CD14-positive monocyte (primary cell): ENCODE measurements at regions not wholly inside any gene's neighbourhood (a gene's known extent, or its start where the extent isn't known, plus 50 kb on each side); places are given as distances from the start of the nearest gene placed in this dataset.

Source experiments
- DNase-seq, 3 donors: peaks; one replicate each; pipeline ENCODE4 v3.0.0-alpha.2; 2011 to 2022
- H2AFZ ChIP-seq: 2 replicates; pipeline ENCODE4 v1.6.0; 2012; ENCODE audit warnings: mild to moderate bottlenecking, low read depth, low read length, inconsistent platforms; ENCODE audit not compliant: insufficient read depth, poor library complexity, severe bottlenecking
- H3K27ac ChIP-seq, 2 donors: 1 replicate in 1 of 2; 2 replicates in 1 of 2; pipeline ENCODE4 v1.5.1; 2012 to 2013; ENCODE audit warnings: low read length in 2 of 2, control low read depth in 1 of 2, inconsistent platforms in 1 of 2, low read depth in 1 of 2, mild to moderate bottlenecking in 1 of 2
- H3K27me3 ChIP-seq, 2 donors: one replicate each; pipeline versions ENCODE4 v1.6.0 to v1.6.1; 2011 to 2013; ENCODE audit warnings: low read length in 2 of 2; ENCODE audit not compliant: control insufficient read depth in 2 of 2, insufficient read depth in 2 of 2
- H3K36me3 ChIP-seq, 2 donors: replicated peaks in 1 of 2; 1 replicate in 1 of 2; 2 replicates in 1 of 2; pipeline versions ENCODE4 v1.5.1 to v1.6.1; 2012 to 2013; ENCODE audit warnings: low read length in 2 of 2, control low read depth in 1 of 2, inconsistent platforms in 1 of 2, mild to moderate bottlenecking in 1 of 2; ENCODE audit not compliant: insufficient read depth in 2 of 2, control insufficient read depth in 1 of 2
- H3K4me1 ChIP-seq, 2 donors: 1 replicate in 1 of 2; 2 replicates in 1 of 2; pipeline versions ENCODE4 v1.5.1 to v1.6.1; 2012 to 2013; ENCODE audit warnings: low read length in 2 of 2, control low read depth in 1 of 2, inconsistent platforms in 1 of 2, mild to moderate bottlenecking in 1 of 2, moderate library complexity in 1 of 2; ENCODE audit not compliant: insufficient read depth in 2 of 2, control insufficient read depth in 1 of 2
- H3K4me2 ChIP-seq: replicated peaks from 2 replicates; pipeline ENCODE3; 2012; ENCODE audit warnings: low read length, moderate library complexity, mild to moderate bottlenecking; ENCODE audit not compliant: poor library complexity, severe bottlenecking; ENCODE audit errors: extremely low read depth
- H3K4me3 ChIP-seq, 3 experiments: fragments of 200-600 bp in 1 of 3; sonication (generic) in 1 of 3; replicated peaks in 1 of 3; 1 replicate in 2 of 3; 2 replicates in 1 of 3; pipeline ENCODE4 v1.5.1; 2011 to 2013; ENCODE audit warnings: low read length in 3 of 3, mild to moderate bottlenecking in 3 of 3, control low read depth in 2 of 3, low read depth in 2 of 3, inconsistent platforms in 1 of 3, moderate library complexity in 1 of 3
- H3K79me2 ChIP-seq: 2 replicates; pipeline ENCODE4 v1.6.0; 2012; ENCODE audit warnings: mild to moderate bottlenecking, control low read depth, inconsistent platforms, low read length, moderate library complexity; ENCODE audit not compliant: insufficient read depth
- H3K9ac ChIP-seq: 2 replicates; pipeline ENCODE4 v1.6.0; 2017; ENCODE audit warnings: low read length, mild to moderate bottlenecking; ENCODE audit not compliant: insufficient read depth, poor library complexity, severe bottlenecking
- H3K9me3 ChIP-seq, 2 donors: replicated peaks in 1 of 2; 1 replicate in 1 of 2; 2 replicates in 1 of 2; pipeline versions ENCODE4 v1.5.1 to v1.6.1; 2012 to 2013; ENCODE audit warnings: low read length in 2 of 2, control low read depth in 1 of 2; ENCODE audit not compliant: control insufficient read depth in 1 of 2, insufficient read depth in 1 of 2
- H4K20me1 ChIP-seq: 2 replicates; pipeline ENCODE4 v1.6.0; 2012; ENCODE audit warnings: mild to moderate bottlenecking, low read length, control low read depth, moderate library complexity; ENCODE audit not compliant: insufficient read depth
- H3K27ac Mint-ChIP-seq, 7 donors: one replicate each; pipeline ENCODE4 v1.8.0; 2020; ENCODE audit warnings: mild to moderate bottlenecking in 7 of 7, mixed read lengths in 7 of 7, moderate library complexity in 6 of 7, inconsistent platforms in 2 of 7
- H3K27me3 Mint-ChIP-seq, 3 donors: one replicate each; pipeline ENCODE4 v1.8.0; 2021 to 2022; ENCODE audit warnings: low read depth in 3 of 3, mild to moderate bottlenecking in 3 of 3, mixed read lengths in 3 of 3, moderate library complexity in 3 of 3, inconsistent platforms in 1 of 3
- H3K36me3 Mint-ChIP-seq, 2 donors: one replicate each; pipeline ENCODE4 v1.8.0; 2020; ENCODE audit warnings: mixed read lengths in 2 of 2, inconsistent platforms in 1 of 2, mild to moderate bottlenecking in 1 of 2
- H3K4me1 Mint-ChIP-seq: one replicate; pipeline ENCODE4 v1.8.0; 2020; ENCODE audit warnings: mild to moderate bottlenecking, mixed read lengths
- H3K4me3 Mint-ChIP-seq, 2 donors: one replicate each; pipeline ENCODE4 v1.8.0; 2020; ENCODE audit warnings: mild to moderate bottlenecking in 2 of 2, mixed read lengths in 2 of 2, moderate library complexity in 1 of 2
- H3K9me3 Mint-ChIP-seq, 7 donors: one replicate each; pipeline ENCODE4 v1.8.0; 2020 to 2022; ENCODE audit warnings: mixed read lengths in 7 of 7, mild to moderate bottlenecking in 6 of 7, moderate library complexity in 6 of 7, inconsistent platforms in 2 of 7
- WGBS: methylation state at CpG from one replicate; pipeline ENCODE4 v1.1.5; 2013; ENCODE audit warnings: missing lambda C conversion rate; ENCODE audit not compliant: insufficient coverage; 5-methylcytosine and 5-hydroxymethylcytosine counted together
- intact Hi-C, 2 donors: fragments of 100-400 bp; cut with micrococcal nuclease; formaldehyde crosslinking; loops; one replicate each; pipeline versions ENCODE4 v1.15.0 to v1.15.1; 2023
- TF ChIP-seq, protein P1 (sequence below): fragments of 200-600 bp; IDR thresholded peaks from one replicate; pipeline ENCODE4 v1.8.0; 2022; ENCODE audit warnings: antibody characterized with exemption, mild to moderate bottlenecking

DNA sequence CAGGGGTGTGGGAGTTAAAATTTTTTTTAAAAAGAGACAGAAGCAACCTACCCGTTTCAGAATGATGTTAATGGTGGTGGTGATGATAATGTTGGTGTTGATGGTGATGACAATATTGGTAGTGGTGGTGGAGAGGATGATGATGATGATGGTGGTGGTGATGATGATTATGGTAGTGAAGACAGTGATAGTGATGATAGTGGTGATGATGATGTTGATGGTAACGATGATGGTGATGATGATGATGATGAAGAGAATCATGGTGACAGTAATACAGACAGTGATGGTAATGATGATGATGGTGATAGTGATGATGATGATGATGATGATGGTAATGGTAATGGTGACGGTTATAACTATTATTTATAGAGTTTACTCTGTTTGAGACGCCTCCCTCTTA is 117.6 kb downstream of the ICE1 start:
- 50% methylated on average over 2 of the region's 4 CpGs for WGBS

More for the DNA sequence above, 117.6 kb downstream of the ICE1 start:
- Mint-ChIP-seq H3K27ac (no peak overlapping the region), H3K4me1 (no peaks in the 10 kb centered on the region), H3K9me3 (peaks cover 0 to 14% (median 6%) of the 10 kb centered on the region in 7 donors), H3K27me3 (no peaks in the 10 kb centered on the region), H3K36me3 (no peaks in the 10 kb centered on the region), H3K4me3 (no peak overlapping the region)
- DNase-seq = no peak
- H3K36me3 ChIP-seq = no peaks in the 10 kb centered on the region
- H3K4me3 ChIP-seq = no peak overlapping the region
- no peaks in the 10 kb centered on the region for H3K27me3 ChIP-seq
- H3K79me2 ChIP-seq = no peaks in the 10 kb centered on the region
- H3K27ac ChIP-seq = no peak overlapping the region
- no peak overlapping the region for H3K9ac ChIP-seq
- H4K20me1 ChIP-seq = no peaks in the 10 kb centered on the region
- H3K4me2 ChIP-seq = no peak overlapping the region
- intact Hi-C loops = no loop called here
- H2AFZ ChIP-seq = no peak overlapping the region
- H3K9me3 ChIP-seq = peaks cover 0 to 12% of the 10 kb centered on the region in 2 donors
- no peaks in the 10 kb centered on the region for H3K4me1 ChIP-seq
- TF ChIP-seq, protein P1, sequence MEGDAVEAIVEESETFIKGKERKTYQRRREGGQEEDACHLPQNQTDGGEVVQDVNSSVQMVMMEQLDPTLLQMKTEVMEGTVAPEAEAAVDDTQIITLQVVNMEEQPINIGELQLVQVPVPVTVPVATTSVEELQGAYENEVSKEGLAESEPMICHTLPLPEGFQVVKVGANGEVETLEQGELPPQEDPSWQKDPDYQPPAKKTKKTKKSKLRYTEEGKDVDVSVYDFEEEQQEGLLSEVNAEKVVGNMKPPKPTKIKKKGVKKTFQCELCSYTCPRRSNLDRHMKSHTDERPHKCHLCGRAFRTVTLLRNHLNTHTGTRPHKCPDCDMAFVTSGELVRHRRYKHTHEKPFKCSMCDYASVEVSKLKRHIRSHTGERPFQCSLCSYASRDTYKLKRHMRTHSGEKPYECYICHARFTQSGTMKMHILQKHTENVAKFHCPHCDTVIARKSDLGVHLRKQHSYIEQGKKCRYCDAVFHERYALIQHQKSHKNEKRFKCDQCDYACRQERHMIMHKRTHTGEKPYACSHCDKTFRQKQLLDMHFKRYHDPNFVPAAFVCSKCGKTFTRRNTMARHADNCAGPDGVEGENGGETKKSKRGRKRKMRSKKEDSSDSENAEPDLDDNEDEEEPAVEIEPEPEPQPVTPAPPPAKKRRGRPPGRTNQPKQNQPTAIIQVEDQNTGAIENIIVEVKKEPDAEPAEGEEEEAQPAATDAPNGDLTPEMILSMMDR = no peak
